ENCODE measurements at regions not wholly inside any gene's neighbourhood (a gene's known extent, or its start where the extent isn't known, plus 50 kb on each side); places are given as distances from the start of the nearest gene placed in this dataset.

DNA sequence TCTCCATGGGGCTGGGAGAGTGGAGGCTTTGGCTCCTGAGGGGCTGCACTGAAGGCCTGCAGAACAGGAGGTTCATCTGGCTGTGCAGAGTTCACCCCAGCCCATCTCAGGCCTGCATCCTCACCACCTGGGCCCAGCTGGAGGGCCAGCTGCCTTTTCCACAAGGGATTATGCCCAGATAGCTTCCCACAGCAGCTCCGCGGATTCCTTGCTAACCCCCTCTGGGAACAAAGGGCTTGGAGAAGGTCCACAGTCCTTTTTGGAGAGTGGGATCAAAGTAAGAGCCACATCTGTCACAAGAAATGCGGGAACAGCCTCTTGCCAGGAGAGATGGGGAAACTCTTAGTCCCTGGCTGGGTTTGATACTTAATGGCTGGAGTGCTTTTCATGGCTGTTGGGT lies 164.7 kb upstream of the RGMA start:
- CTCF ChIA-PET, result interaction anchor here (0.9 kb wide), 1 partner anchor 11 kb away, joined by 3 read pairs; no protein-coding TSS in a partner anchor
- TF ChIP-seq, protein P1, sequence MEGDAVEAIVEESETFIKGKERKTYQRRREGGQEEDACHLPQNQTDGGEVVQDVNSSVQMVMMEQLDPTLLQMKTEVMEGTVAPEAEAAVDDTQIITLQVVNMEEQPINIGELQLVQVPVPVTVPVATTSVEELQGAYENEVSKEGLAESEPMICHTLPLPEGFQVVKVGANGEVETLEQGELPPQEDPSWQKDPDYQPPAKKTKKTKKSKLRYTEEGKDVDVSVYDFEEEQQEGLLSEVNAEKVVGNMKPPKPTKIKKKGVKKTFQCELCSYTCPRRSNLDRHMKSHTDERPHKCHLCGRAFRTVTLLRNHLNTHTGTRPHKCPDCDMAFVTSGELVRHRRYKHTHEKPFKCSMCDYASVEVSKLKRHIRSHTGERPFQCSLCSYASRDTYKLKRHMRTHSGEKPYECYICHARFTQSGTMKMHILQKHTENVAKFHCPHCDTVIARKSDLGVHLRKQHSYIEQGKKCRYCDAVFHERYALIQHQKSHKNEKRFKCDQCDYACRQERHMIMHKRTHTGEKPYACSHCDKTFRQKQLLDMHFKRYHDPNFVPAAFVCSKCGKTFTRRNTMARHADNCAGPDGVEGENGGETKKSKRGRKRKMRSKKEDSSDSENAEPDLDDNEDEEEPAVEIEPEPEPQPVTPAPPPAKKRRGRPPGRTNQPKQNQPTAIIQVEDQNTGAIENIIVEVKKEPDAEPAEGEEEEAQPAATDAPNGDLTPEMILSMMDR (IDR thresholded peaks at IDR 0.05; ENCODE audit: control extremely low read depth, extremely low read depth, low read depth, missing control alignments), result no peak
- no peak for DNase-seq (ENCODE audit: extremely low spot score)
- POLR2A ChIA-PET, result no interaction called here

DNA sequence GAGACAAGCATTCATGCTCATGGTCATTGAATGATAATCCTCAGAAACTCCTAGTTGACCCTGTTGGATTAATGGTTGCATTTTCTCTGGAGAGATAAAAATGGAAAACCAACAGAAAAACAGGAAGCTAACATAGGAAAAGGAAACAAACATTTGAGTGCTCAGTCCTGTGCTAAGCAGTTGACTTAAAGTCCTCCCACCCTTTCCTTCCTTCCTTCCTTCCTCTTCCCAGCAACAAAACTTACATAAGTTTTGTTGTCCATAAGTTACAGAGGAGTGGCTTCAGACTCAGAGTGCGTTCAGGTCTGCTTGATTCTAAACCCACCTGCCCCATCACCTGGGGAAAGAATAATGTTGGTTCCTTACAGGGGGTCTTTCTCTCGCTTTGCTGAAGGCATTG lies 163.8 kb upstream of the RGMA start:
- ChIA-PET CTCF (interaction anchor here (0.9 kb wide), 1 partner anchor 12 kb away, joined by 3 read pairs; no protein-coding TSS in a partner anchor), POLR2A (no interaction called here)
- no peak for DNase-seq (ENCODE audit: extremely low spot score)
- TF ChIP-seq, protein P1 (IDR thresholded peaks at IDR 0.05; ENCODE audit: control extremely low read depth, extremely low read depth, low read depth, missing control alignments), result no peak

DNA sequence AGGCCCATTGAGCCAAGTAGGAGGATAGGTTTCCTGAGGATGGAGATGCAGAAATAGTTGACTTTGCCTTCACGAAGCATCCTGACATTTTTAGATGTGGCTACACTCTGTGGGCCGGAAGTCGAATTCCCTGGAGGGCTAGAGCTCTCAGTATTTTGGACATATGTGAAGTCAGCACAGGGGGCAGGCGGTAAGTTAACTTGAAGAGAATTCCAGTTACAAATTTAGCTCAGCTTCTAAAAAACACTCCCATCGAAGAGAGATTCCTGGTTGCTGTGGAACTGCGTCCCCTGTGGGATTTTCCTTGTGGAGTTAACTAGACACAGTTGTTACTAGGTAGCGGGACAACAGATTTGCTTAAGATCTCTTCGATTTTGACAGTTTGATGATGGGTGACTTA lies 161.9 kb upstream of the RGMA start:
- ChIA-PET CTCF (interaction anchor here (1.0 kb wide), 1 partner anchor 15 kb away, joined by 4 read pairs; no protein-coding TSS in a partner anchor), POLR2A (no interaction called here)
- DNase-seq (ENCODE audit: extremely low spot score), result no peak
- TF ChIP-seq, protein P1 (IDR thresholded peaks at IDR 0.05; ENCODE audit: control extremely low read depth, extremely low read depth, low read depth, missing control alignments), result no peak

DNA sequence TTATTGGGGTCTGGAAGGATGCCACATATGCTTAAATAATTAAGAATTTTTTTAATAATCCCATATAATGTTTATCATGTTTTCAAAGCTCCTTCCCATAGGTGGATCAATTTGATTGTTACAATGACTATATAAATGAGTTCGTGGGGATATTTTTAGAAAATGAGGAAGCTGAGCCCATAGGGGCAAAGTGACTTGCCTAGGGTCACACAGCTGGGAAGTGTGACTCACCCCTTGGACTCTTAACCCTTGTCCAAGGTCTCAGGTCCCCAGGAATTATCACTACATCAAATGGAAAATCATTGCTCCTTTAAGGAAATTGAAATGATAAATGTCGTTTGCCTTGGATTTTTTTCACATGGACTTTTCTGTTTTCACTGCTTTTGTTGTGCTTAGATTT lies 161.2 kb upstream of the RGMA start:
- ChIA-PET POLR2A (interaction anchor here (0.6 kb wide), 1 partner anchor 19 kb away, joined by 4 read pairs; no protein-coding TSS in a partner anchor), CTCF (interaction anchor here (1.0 kb wide), 1 partner anchor 220 kb away, joined by 3 read pairs; no protein-coding TSS in a partner anchor)
- no peak for DNase-seq (ENCODE audit: extremely low spot score)
- TF ChIP-seq, protein P1 (IDR thresholded peaks at IDR 0.05; ENCODE audit: control extremely low read depth, extremely low read depth, low read depth, missing control alignments), result no peak

DNA sequence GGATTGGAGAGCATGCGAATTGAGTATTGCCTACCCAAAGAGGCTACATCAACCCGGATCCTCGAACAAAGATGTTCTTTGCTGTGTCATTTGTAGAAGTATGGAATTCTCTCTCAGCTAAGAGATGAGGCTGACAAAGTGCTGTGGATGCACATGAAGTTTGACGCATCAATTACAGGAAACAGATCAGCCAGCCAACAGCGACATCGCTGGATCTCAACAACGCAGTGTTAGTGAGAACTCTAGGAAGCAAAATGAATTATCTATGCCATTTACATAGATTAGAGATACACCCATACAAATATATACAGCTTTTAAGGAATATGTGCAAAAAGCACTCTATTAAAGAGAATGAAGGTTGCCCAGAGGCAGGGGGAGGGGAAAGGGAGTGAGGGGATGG lies 160.6 kb upstream of the RGMA start:
- POLR2A ChIA-PET, result interaction anchor here (0.6 kb wide), 1 partner anchor 19 kb away, joined by 4 read pairs; no protein-coding TSS in a partner anchor
- no peak for DNase-seq (ENCODE audit: extremely low spot score)
- CTCF ChIA-PET, result interaction anchor here (1.0 kb wide), 1 partner anchor 220 kb away, joined by 3 read pairs; no protein-coding TSS in a partner anchor
- TF ChIP-seq, protein P1 (IDR thresholded peaks at IDR 0.05; ENCODE audit: control extremely low read depth, extremely low read depth, low read depth, missing control alignments), result no peak

DNA sequence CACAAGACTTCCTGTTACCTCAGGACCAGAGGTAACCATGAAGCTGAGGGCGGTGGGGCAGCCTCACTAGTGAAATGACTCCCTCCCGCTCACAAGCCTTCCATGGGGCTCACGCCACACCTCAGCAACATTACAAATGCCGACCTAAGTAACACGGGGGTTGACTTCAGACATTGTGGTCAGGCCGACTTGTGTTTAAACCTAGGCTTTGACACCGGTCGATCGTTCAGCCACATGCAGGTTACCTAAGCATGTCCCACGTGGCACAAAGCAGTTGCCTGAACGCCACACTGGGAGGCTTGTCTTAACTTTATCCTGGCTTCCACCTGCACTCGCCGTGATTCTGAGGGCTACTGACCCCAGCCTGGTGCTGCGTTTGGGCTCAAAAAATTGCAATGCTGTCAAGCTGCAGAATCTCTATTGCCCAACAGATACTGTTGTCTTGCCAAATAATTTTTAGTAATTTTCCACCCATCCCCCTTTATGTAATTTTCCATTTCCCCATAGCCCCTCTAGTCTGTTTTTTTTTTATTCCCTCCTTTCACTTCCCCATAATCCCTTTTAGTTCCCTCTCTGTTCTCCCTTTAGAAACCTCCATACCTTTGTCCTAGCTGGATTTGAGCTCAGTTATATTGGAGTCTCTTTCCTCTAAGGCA lies 158.6 kb upstream of the RGMA start:
- POLR2A ChIA-PET, result no interaction called here
- no peak for DNase-seq (ENCODE audit: extremely low spot score)
- CTCF ChIA-PET, result no interaction called here
- TF ChIP-seq, protein P1 (IDR thresholded peaks at IDR 0.05; ENCODE audit: control extremely low read depth, extremely low read depth, low read depth, missing control alignments), result no peak

Measured in GM10248 (cell line).